HEK293 (cell line): ENCODE measurements at regions not wholly inside any gene's neighbourhood (a gene's known extent, or its start where the extent isn't known, plus 50 kb on each side); places are given as distances from the start of the nearest gene placed in this dataset.
"Not testable (repeated sequence)": the region's sequence is repeated elsewhere in the genome, so short reads cannot be mapped to it uniquely, and the experiment has no call there.

Experiments
- CTCF ChIA-PET: fragments of 350-600 bp; formaldehyde crosslinking; extraction: SDS; loops from one replicate; lab custom pipeline; 2021; ENCODE audit warnings: antibody characterized with exemption; lab: Yijun Ruan, JAX
- POLR2A ChIA-PET: fragments of 300-600 bp; formaldehyde crosslinking; extraction: SDS; loops from one replicate; lab custom pipeline; 2020; ENCODE audit warnings: antibody characterized with exemption, inconsistent platforms; lab: Yijun Ruan, JAX
- H3K27ac ChIP-seq: fragments of 200-500 bp; sonication (Bioruptor generic); 2 replicates; pipeline ENCODE4 v1.5.1; 2014; ENCODE audit warnings: low read depth, low read length, control low read depth, inconsistent platforms; ENCODE audit errors: extremely low read depth
- H3K36me3 ChIP-seq, 2 experiments: fragments of 200-500 bp in 1 of 2; sonication (Bioruptor generic) in 1 of 2; 1 replicate in 1 of 2; 2 replicates in 1 of 2; pipeline ENCODE4 v1.5.1; 2014 to 2017; ENCODE audit warnings: inconsistent platforms in 2 of 2, low read length in 2 of 2; ENCODE audit not compliant: control insufficient read depth in 2 of 2, insufficient read depth in 1 of 2
- H3K4me1 ChIP-seq: fragments of 200-500 bp; sonication (Bioruptor generic); 2 replicates; pipeline ENCODE4 v1.5.1; 2014; ENCODE audit warnings: mild to moderate bottlenecking, low read length, inconsistent platforms; ENCODE audit not compliant: control insufficient read depth, insufficient read depth
- H3K4me3 ChIP-seq: 2 replicates; pipeline ENCODE4 v1.5.1; 2011; ENCODE audit warnings: low read depth, mild to moderate bottlenecking, control low read depth, low read length, moderate library complexity
- H3K9me3 ChIP-seq: fragments of 200-500 bp; sonication (Bioruptor generic); 2 replicates; pipeline ENCODE4 v1.5.1; 2014; ENCODE audit warnings: low read depth, low read length, inconsistent platforms; ENCODE audit not compliant: control insufficient read depth, insufficient read depth
- BCL11B ChIP-seq: fragments of 450-650 bp; formaldehyde crosslinking; IDR thresholded peaks from 2 replicates; pipeline ENCODE4 v1.5.1; 2016; ENCODE audit warnings: low read depth, missing biosample characterization, missing genetic modification characterization
- KLF1 ChIP-seq: fragments of 450-650 bp; formaldehyde crosslinking; IDR thresholded peaks from 2 replicates; pipeline ENCODE4 v1.5.1; 2016; ENCODE audit warnings: missing biosample characterization, missing genetic modification characterization
- KLF7 ChIP-seq: fragments of 450-650 bp; formaldehyde crosslinking; IDR thresholded peaks from 2 replicates; pipeline ENCODE4 v1.5.1; 2016; ENCODE audit warnings: missing biosample characterization, missing genetic modification characterization, borderline replicate concordance
- KLF9 ChIP-seq: fragments of 450-650 bp; formaldehyde crosslinking; IDR thresholded peaks from 2 replicates; pipeline ENCODE4 v1.5.1; 2016; ENCODE audit warnings: missing biosample characterization, missing genetic modification characterization, low read depth
- ZBTB21 ChIP-seq: fragments of 450-650 bp; formaldehyde crosslinking; IDR thresholded peaks from 2 replicates; pipeline ENCODE4 v1.5.1; 2017; ENCODE audit warnings: missing biosample characterization, missing genetic modification characterization
- ZNF133 ChIP-seq: fragments of 450-650 bp; formaldehyde crosslinking; IDR thresholded peaks from 2 replicates; pipeline ENCODE4 v1.5.1; 2016; ENCODE audit warnings: missing biosample characterization, missing genetic modification characterization
- ZNF157 ChIP-seq: fragments of 450-650 bp; formaldehyde crosslinking; IDR thresholded peaks from 2 replicates; pipeline ENCODE4 v1.5.1; 2016; ENCODE audit warnings: missing biosample characterization, missing genetic modification characterization
- ZNF214 ChIP-seq: fragments of 450-650 bp; formaldehyde crosslinking; IDR thresholded peaks from 2 replicates; pipeline ENCODE4 v1.5.1; 2017; ENCODE audit warnings: missing biosample characterization, mild to moderate bottlenecking, missing genetic modification characterization, borderline replicate concordance
- ZNF24 ChIP-seq: fragments of 450-650 bp; formaldehyde crosslinking; IDR thresholded peaks from 2 replicates; pipeline ENCODE4 v1.5.1; 2016; ENCODE audit warnings: missing biosample characterization, missing genetic modification characterization
- ZNF292 ChIP-seq: fragments of 450-650 bp; formaldehyde crosslinking; IDR thresholded peaks from 2 replicates; pipeline ENCODE4 v1.5.1; 2016; ENCODE audit warnings: low read depth, missing biosample characterization, missing genetic modification characterization, borderline replicate concordance
- ZNF324 ChIP-seq: fragments of 450-650 bp; formaldehyde crosslinking; IDR thresholded peaks from 2 replicates; pipeline ENCODE4 v1.5.1; 2016; ENCODE audit warnings: missing biosample characterization, missing genetic modification characterization
- ZNF341 ChIP-seq: fragments of 450-650 bp; formaldehyde crosslinking; IDR thresholded peaks from 2 replicates; pipeline ENCODE4; 2016; ENCODE audit warnings: low read depth, missing biosample characterization, missing genetic modification characterization
- ZNF37A ChIP-seq: fragments of 450-650 bp; IDR thresholded peaks from 2 replicates; pipeline ENCODE4 v1.5.1; 2018; ENCODE audit warnings: missing biosample characterization, missing genetic modification characterization
- ZNF510 ChIP-seq: fragments of 450-650 bp; formaldehyde crosslinking; IDR thresholded peaks from 2 replicates; pipeline ENCODE4 v1.5.1; 2018; ENCODE audit warnings: mild to moderate bottlenecking, missing genetic modification characterization, missing biosample characterization; ENCODE audit not compliant: insufficient replicate concordance
- ZNF514 ChIP-seq: fragments of 450-650 bp; formaldehyde crosslinking; IDR thresholded peaks from 2 replicates; pipeline ENCODE4 v1.5.1; 2016; ENCODE audit warnings: missing biosample characterization, missing genetic modification characterization
- ZNF560 ChIP-seq: fragments of 450-650 bp; formaldehyde crosslinking; IDR thresholded peaks from 2 replicates; pipeline ENCODE4 v1.5.1; 2017; ENCODE audit warnings: missing biosample characterization, missing genetic modification characterization, borderline replicate concordance
- ZNF645 ChIP-seq: fragments of 450-650 bp; formaldehyde crosslinking; IDR thresholded peaks from 2 replicates; pipeline ENCODE4; 2016; ENCODE audit warnings: missing biosample characterization, missing genetic modification characterization
- ZNF660 ChIP-seq: fragments of 450-650 bp; IDR thresholded peaks from 2 replicates; pipeline ENCODE4 v1.5.1; 2018; ENCODE audit warnings: missing biosample characterization, mild to moderate bottlenecking, missing genetic modification characterization
- ZNF664 ChIP-seq: fragments of 450-650 bp; formaldehyde crosslinking; IDR thresholded peaks from 2 replicates; pipeline ENCODE4 v1.5.1; 2016; ENCODE audit warnings: missing biosample characterization, missing genetic modification characterization
- ZNF677 ChIP-seq: fragments of 450-650 bp; IDR thresholded peaks from 2 replicates; pipeline ENCODE4 v1.5.0; 2018; ENCODE audit warnings: missing biosample characterization, mild to moderate bottlenecking, missing genetic modification characterization, moderate library complexity
- ZNF785 ChIP-seq: fragments of 450-650 bp; formaldehyde crosslinking; IDR thresholded peaks from 2 replicates; pipeline ENCODE4 v1.5.1; 2016; ENCODE audit warnings: missing biosample characterization, missing genetic modification characterization
- TF ChIP-seq, protein P1 (sequence below): fragments of 450-650 bp; formaldehyde crosslinking; IDR thresholded peaks from 2 replicates; pipeline ENCODE4 v1.5.1; 2016; ENCODE audit warnings: missing biosample characterization, missing genetic modification characterization

DNA sequence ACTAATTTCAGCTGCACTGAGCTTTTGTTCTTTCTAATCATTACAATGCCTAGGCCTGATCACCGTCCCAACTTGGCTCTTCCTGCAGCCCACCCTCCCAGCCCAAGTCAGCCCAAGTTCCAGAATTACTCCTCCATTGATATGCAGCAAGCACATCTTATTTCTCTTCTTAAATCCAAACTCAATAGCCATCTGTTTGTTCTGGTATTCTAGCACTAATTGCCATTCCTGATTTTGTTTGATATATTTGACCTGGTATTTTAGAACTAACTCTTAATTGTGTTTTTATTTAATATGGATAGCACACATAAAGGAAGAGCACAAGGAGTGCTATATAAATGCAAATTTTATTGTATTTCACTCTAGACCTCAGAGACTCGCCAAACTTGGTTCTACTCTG is 241.2 kb downstream of the SKIDA1 start:
- no peak overlapping the region for H3K27ac ChIP-seq

DNA sequence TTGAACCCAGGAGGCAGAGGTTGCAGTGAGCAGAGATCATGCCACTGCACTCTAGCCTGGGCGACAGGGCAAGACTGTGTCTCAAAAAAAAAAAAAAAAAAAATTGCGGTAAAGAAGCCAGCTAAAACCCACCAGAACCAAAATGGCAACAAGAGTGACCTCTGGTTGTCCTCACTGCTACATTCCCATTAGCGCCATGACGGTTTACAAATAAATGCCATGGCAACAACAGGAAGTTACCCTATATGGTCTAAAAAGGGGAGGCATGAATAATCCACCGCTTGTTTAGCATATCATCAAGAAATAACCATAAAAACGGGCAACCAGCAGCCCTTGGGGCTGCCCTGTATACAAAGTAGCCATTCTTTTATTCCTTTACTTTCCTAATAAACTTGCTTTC is 242.4 kb downstream of the SKIDA1 start:
- CTCF ChIA-PET, result interaction anchor here (0.7 to 1.5 kb wide), 2 partner anchors 198 to 205 kb away, joined by 3 read pairs; no protein-coding TSS in a partner anchor
- H3K4me1 ChIP-seq, H3K36me3 ChIP-seq, POLR2A ChIA-PET, H3K4me3 ChIP-seq, H3K27ac ChIP-seq, H3K9me3 ChIP-seq: not testable (repeated sequence)

More for the DNA sequence above, 241.2 kb downstream of the SKIDA1 start:
- CTCF ChIA-PET, result interaction anchor here (0.5 kb wide), 1 partner anchor 517 kb away, joined by 3 read pairs; no protein-coding TSS in a partner anchor
- TF ChIP-seq ZNF664 (tag by site-specific recombination) (no peak), ZNF785 (no peak)
- TF ChIP-seq, protein P1, sequence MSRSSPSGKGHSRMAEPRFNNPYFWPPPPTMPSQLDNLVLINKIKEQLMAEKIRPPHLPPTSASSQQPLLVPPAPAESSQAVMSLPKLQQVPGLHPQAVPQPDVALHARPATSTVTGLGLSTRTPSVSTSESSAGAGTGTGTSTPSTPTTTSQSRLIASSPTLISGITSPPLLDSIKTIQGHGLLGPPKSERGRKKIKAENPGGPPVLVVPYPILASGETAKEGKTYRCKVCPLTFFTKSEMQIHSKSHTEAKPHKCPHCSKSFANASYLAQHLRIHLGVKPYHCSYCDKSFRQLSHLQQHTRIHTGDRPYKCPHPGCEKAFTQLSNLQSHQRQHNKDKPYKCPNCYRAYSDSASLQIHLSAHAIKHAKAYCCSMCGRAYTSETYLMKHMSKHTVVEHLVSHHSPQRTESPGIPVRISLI (tag by site-specific recombination), result 0 out of 2 replicates have a peak, but pooled peaks have one; percentile 4
- Histone ChIP-seq H3K9me3 (no peaks in the 10 kb centered on the region), H3K4me3 (no peak overlapping the region), H3K4me1 (no peaks in the 10 kb centered on the region), H3K36me3 (no peaks in the 10 kb centered on the region)
- POLR2A ChIA-PET, result no interaction called here

DNA sequence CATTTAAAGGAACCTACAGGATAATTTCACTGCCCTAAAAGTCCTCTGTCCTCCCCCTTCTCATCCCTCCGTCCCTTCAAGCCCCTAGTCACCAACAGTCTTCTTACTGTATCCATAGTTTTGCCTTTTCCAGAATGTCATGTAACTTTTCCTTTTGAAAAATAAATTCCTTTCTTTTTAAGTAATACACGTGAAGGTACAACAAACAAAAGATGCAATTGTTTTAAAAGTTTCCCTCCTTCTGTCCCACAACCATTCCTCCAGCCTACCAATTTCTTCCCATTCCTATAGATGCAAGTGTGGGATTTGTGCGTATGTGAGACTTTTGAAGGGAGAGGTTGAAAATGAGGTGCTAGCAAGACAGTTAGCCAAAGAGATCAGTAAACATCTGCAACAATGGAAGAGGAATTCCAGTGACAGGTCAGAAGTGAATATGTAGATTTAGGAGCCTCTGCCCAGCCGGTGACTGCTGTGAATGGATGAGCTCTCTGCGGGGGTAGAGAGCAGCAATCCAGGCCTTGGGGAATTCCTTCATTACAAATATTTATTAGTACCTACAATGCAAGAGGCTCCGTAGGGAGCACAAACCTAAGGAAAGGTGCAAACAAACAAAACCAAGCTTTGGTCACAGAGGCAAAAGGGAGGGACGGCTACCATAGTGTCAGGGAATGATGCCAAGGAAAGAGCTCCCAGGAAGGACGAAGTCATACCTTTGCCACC is 243.6 kb downstream of the SKIDA1 start:
- Histone ChIP-seq H3K36me3 (no peaks in the 10 kb centered on the region), H3K9me3 (no peaks in the 10 kb centered on the region), H3K4me3 (no peak overlapping the region), H3K27ac (no peak overlapping the region), H3K4me1 (peaks cover 3% of the 10 kb centered on the region; the same call in 1 of the 2 replicates)
- CTCF ChIA-PET, result interaction anchor here (0.6 to 1.5 kb wide), 3 partner anchors 204 to 427 kb away, joined by 3 to 5 read pairs (median 3); no protein-coding TSS in a partner anchor
- TF ChIP-seq ZNF133 (tag by site-specific recombination), result peak; percentile 74; the same call in 1 of the 2 replicates
- TF ChIP-seq ZNF514 (tag by site-specific recombination), result no peak
- POLR2A ChIA-PET, result interaction anchor here (0.5 kb wide), 1 partner anchor 180 kb away, joined by 5 read pairs; no protein-coding TSS in a partner anchor

GRCh38 chr10:21280971-21281572 is 244.4 kb downstream of the SKIDA1 start:
- no peak overlapping the region for H3K4me3 ChIP-seq
- no peak for TF ChIP-seq KLF1 (tag by site-specific recombination)
- TF ChIP-seq ZNF645 (tag by site-specific recombination), result no peak
- TF ChIP-seq ZNF677, result no peak
- TF ChIP-seq ZNF560 (tag by site-specific recombination), result no peak
- no peak for TF ChIP-seq ZNF292 (tag by site-specific recombination)
- no peak for TF ChIP-seq ZNF157 (tag by site-specific recombination)
- TF ChIP-seq ZNF214 (tag by site-specific recombination), result no peak
- TF ChIP-seq ZNF660 (tag by site-specific recombination), result no peak
- TF ChIP-seq KLF7 (tag by site-specific recombination), result no peak
- no peak for TF ChIP-seq BCL11B (tag by site-specific recombination)
- no peak for TF ChIP-seq ZNF341
- no peak for TF ChIP-seq ZNF37A (tag by site-specific recombination)
- no peak for TF ChIP-seq ZNF510
- TF ChIP-seq KLF9, result no peak
- no peak for TF ChIP-seq ZNF324 (tag by site-specific recombination)
- no peak for TF ChIP-seq ZNF24 (tag by site-specific recombination)
- no peak for TF ChIP-seq ZBTB21
- no peaks in the 10 kb centered on the region for H3K36me3 ChIP-seq
- no peaks in the 10 kb centered on the region for H3K9me3 ChIP-seq
- H3K4me1 ChIP-seq, result peaks cover 3% of the 10 kb centered on the region; the same call in 1 of the 2 replicates
- H3K27ac ChIP-seq, result no peak overlapping the region
- CTCF ChIA-PET, result interaction anchor here (0.7 kb wide), 1 partner anchor 55 kb away, joined by 3 read pairs; no protein-coding TSS in a partner anchor
- POLR2A ChIA-PET, result no interaction called here
